ENCODE measurements at regions not wholly inside any gene's neighbourhood (a gene's known extent, or its start where the extent isn't known, plus 50 kb on each side); places are given as distances from the start of the nearest gene placed in this dataset.

DNA sequence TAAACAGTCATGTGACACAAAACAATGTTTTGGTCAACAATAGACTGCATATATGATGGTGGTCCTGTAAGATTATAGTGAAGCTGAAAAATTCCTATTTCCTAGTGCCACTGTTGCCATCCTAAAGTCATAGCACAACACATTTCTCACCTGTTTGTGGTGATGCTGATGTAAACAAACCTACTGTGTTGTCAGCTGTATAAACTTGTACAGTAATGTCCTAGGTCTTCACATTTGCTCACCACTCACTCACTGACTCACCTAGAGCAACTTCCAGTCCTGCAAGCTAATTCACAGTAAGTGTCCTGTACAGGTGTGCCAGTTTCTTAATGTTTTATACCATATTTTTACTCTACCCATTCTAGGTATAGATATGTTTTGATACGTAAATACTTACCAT lies 326.1 kb upstream of the USP24 start:
- no peaks in the 10 kb centered on the region for H3K9me3 Mint-ChIP-seq (ENCODE audit: unreplicated experiment)
- TF ChIP-seq, protein P1, sequence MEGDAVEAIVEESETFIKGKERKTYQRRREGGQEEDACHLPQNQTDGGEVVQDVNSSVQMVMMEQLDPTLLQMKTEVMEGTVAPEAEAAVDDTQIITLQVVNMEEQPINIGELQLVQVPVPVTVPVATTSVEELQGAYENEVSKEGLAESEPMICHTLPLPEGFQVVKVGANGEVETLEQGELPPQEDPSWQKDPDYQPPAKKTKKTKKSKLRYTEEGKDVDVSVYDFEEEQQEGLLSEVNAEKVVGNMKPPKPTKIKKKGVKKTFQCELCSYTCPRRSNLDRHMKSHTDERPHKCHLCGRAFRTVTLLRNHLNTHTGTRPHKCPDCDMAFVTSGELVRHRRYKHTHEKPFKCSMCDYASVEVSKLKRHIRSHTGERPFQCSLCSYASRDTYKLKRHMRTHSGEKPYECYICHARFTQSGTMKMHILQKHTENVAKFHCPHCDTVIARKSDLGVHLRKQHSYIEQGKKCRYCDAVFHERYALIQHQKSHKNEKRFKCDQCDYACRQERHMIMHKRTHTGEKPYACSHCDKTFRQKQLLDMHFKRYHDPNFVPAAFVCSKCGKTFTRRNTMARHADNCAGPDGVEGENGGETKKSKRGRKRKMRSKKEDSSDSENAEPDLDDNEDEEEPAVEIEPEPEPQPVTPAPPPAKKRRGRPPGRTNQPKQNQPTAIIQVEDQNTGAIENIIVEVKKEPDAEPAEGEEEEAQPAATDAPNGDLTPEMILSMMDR (IDR thresholded peaks at IDR 0.05; ENCODE audit: unreplicated experiment): no peak
- peaks cover 5% of the 10 kb centered on the region for H3K4me1 Mint-ChIP-seq (ENCODE audit: unreplicated experiment)
- H3K27ac Mint-ChIP-seq (ENCODE audit: unreplicated experiment): no peak overlapping the region
- H3K36me3 Mint-ChIP-seq (ENCODE audit: low read depth, unreplicated experiment): no peaks in the 10 kb centered on the region
- DNase-seq (ENCODE audit: low spot score): no peak
- H3K27me3 Mint-ChIP-seq (ENCODE audit: unreplicated experiment): peaks cover 2% of the 10 kb centered on the region
- no peak overlapping the region for H3K4me3 Mint-ChIP-seq (ENCODE audit: unreplicated experiment)

DNA sequence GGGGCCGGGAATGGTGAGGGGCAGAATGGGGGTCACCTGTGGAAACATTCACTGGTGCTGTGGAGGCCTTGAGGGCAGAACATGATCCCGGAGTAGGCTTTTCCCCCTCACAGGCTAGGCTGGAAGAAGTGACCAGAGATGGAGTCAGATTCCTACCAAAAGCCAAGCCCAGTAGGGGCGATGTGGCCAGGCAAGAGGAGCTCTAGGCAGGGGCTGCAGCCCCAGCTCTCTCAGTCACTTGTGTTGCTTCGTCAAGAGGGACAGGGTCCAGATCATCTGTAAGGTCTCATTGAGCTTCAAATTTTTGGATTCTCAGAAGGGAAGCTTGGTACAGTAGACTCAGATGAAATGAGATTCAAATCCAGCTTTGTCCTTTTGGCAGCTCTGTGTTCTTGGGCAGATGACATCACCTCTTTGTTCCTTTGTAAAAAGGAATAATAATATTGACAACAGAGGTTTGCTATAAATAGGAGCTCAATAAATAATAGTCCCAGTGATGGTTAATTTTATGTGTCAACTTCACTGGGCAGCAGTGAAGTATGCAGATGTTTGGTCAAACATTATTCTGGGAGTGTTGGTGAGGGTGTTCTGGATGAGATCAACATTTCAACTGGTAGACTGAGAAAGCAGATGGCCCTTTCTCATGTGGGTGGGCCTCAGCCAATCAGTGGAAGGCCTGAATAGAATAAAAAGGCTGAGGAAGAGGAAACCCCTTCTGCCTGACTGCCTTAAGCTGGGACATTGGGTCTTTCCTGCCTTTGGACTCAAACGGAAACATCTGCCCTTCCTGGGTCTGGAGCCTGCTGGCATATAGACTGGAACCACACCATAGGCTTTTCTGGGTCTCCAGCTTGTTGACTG lies 324.7 kb upstream of the USP24 start:
- no peaks in the 10 kb centered on the region for H3K36me3 Mint-ChIP-seq (ENCODE audit: low read depth, unreplicated experiment)
- H3K27me3 Mint-ChIP-seq (ENCODE audit: unreplicated experiment): peaks cover 2% of the 10 kb centered on the region
- H3K4me3 Mint-ChIP-seq (ENCODE audit: unreplicated experiment): no peak overlapping the region
- H3K9me3 Mint-ChIP-seq (ENCODE audit: unreplicated experiment): no peaks in the 10 kb centered on the region
- DNase-seq (ENCODE audit: low spot score): no peak
- peaks cover 5% of the 10 kb centered on the region for H3K4me1 Mint-ChIP-seq (ENCODE audit: unreplicated experiment)
- no peak overlapping the region for H3K27ac Mint-ChIP-seq (ENCODE audit: unreplicated experiment)
- TF ChIP-seq, protein P1 (IDR thresholded peaks at IDR 0.05; ENCODE audit: unreplicated experiment): no peak

DNA sequence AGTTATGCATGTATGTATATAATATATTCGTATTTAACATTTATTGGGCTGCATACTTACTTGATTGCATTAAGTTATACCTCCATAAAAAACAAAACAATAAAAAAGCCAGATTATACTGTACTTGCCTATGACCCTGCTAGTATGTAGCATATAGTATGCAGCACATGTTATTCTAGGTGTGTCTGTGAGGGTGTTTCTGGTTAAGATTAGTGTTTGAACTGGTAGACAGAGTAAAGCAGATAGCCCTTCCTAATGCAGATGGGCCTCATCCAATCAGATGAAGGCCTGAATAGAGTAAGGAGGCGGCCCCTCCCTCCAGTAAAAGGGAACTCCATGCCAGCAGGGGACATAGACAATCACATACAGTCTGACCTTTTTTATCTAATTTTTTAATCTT lies 323.3 kb upstream of the USP24 start:
- no peaks in the 10 kb centered on the region for H3K9me3 Mint-ChIP-seq (ENCODE audit: unreplicated experiment)
- peaks cover 2% of the 10 kb centered on the region for H3K27me3 Mint-ChIP-seq (ENCODE audit: unreplicated experiment)
- no peaks in the 10 kb centered on the region for H3K36me3 Mint-ChIP-seq (ENCODE audit: low read depth, unreplicated experiment)
- no peak for DNase-seq (ENCODE audit: low spot score)
- TF ChIP-seq, protein P1 (IDR thresholded peaks at IDR 0.05; ENCODE audit: unreplicated experiment): no peak
- H3K4me3 Mint-ChIP-seq (ENCODE audit: unreplicated experiment): no peak overlapping the region
- H3K27ac Mint-ChIP-seq (ENCODE audit: unreplicated experiment): no peak overlapping the region
- peaks cover 5% of the 10 kb centered on the region for H3K4me1 Mint-ChIP-seq (ENCODE audit: unreplicated experiment)

DNA sequence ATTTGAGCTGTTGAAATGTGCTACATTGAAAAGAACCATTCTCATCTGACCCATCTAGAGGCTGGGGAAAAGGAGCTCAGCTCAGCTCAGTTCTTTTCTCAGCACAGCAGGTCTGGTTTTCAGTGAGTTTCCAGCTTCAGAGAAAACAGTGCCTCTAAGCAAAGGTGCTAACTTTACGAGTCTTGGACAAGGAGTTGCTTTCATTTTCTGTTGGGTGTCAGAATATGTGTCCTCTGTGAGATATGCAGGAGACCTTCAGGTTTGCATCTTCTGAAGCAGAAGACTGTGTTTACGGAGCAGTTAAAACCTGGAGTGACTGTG lies 321.3 kb upstream of the USP24 start:
- Mint-ChIP-seq H3K9me3 (ENCODE audit: unreplicated experiment) (no peaks in the 10 kb centered on the region), H3K36me3 (ENCODE audit: low read depth, unreplicated experiment) (no peaks in the 10 kb centered on the region), H3K27ac (ENCODE audit: unreplicated experiment) (no peak overlapping the region), H3K4me3 (ENCODE audit: unreplicated experiment) (no peak overlapping the region), H3K27me3 (ENCODE audit: unreplicated experiment) (peaks cover 2% of the 10 kb centered on the region), H3K4me1 (ENCODE audit: unreplicated experiment) (peaks cover 5% of the 10 kb centered on the region)
- no peak for DNase-seq (ENCODE audit: low spot score)
- TF ChIP-seq, protein P1 (IDR thresholded peaks at IDR 0.05; ENCODE audit: unreplicated experiment): no peak

DNA sequence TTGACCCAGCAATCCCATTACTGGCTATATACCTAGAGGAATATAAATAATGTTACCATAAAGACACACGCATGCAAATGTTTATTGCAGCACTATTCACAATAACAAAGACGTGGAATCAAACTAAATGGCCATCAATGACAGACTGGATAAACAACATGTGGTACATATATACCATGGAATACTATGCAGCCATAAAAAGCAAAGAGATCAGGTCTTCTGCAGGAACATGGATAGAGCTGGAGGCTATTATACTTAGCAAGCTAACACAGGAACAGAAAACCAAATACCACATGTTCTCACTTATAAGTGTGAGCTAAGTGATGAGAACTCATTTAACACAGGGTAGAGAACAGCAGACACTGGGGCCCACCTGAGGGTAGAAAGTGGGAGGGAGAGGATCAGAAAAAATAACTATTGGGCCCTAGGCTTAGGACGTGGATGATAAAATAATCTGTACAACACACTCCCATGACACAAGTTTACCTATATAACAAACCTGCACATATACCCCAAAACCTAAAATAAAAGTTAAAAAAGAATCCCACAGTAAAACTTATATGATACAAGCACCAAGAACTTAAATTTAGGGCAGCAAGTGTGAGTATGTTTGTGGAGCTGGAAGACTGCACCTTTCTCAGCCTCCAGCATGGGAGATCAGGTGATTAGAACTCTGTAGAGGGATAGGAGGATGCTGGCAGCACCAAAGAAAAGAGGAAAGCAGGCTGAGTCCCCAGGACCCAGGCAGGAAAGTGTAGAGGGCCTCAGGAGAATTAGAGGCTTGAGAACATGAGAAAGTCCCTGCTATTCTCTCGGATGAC lies 320.8 kb upstream of the USP24 start:
- no peak overlapping the region for H3K27ac Mint-ChIP-seq (ENCODE audit: unreplicated experiment)
- H3K27me3 Mint-ChIP-seq (ENCODE audit: unreplicated experiment): peaks cover 2% of the 10 kb centered on the region
- H3K9me3 Mint-ChIP-seq (ENCODE audit: unreplicated experiment): no peaks in the 10 kb centered on the region
- TF ChIP-seq, protein P1 (IDR thresholded peaks at IDR 0.05; ENCODE audit: unreplicated experiment): no peak
- no peak overlapping the region for H3K4me3 Mint-ChIP-seq (ENCODE audit: unreplicated experiment)
- no peak for DNase-seq (ENCODE audit: low spot score)
- H3K4me1 Mint-ChIP-seq (ENCODE audit: unreplicated experiment): peaks cover 4% of the 10 kb centered on the region
- H3K36me3 Mint-ChIP-seq (ENCODE audit: low read depth, unreplicated experiment): no peaks in the 10 kb centered on the region

All from endothelial cell (in vitro differentiated cells).